ENCODE measurements at regions not wholly inside any gene's neighbourhood (a gene's known extent, or its start where the extent isn't known, plus 50 kb on each side); places are given as distances from the start of the nearest gene placed in this dataset.

DNA sequence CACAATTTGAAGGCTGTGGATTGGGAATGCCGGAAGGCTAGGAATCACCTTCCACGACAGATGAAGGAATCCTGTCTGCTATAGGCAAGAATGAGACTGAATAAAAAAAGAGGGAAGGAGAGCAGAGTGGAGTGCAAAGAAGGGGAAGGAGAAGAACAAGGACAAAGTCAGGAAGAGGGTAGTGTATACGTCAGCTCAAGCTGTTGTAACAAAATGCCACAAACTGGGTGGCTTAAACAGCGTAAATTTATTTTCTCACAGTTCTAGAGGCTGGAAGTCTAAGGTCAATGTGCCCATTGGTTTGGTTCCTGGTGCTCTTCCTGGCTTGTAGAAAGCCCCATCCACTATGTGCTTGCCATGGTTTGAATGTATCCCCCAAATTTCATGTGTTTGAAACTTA is 104.5 kb downstream of the TTLL2 start:
- Histone ChIP-seq H3K4me1 (replicated peaks; ENCODE audit: insufficient read depth) (no peaks in the 10 kb centered on the region), H3K9me2 (ENCODE audit: insufficient read depth) (no peaks in the 10 kb centered on the region), H3K36me3 (ENCODE audit: low read depth) (no peaks in the 10 kb centered on the region), H4K20me1 (ENCODE audit: insufficient read depth) (no peaks in the 10 kb centered on the region), H3K4me2 (no peak overlapping the region), H3F3A (ENCODE audit: insufficient read depth, low read depth) (no peaks in the 10 kb centered on the region), H3K9me3 (ENCODE audit: insufficient read depth, low read depth) (no peaks in the 10 kb centered on the region), H3K27ac (no peak overlapping the region), H3K79me2 (ENCODE audit: low read depth) (no peaks in the 10 kb centered on the region), H3K27me3 (ENCODE audit: insufficient read depth, low read depth) (peaks cover 9% of the 10 kb centered on the region), H3K4me3 (no peak overlapping the region), H2AFZ (no peak overlapping the region)
- no peak for TF ChIP-seq EZH2 (IDR thresholded peaks at IDR 0.05; ENCODE audit: low read depth)
- TF ChIP-seq, protein P1, sequence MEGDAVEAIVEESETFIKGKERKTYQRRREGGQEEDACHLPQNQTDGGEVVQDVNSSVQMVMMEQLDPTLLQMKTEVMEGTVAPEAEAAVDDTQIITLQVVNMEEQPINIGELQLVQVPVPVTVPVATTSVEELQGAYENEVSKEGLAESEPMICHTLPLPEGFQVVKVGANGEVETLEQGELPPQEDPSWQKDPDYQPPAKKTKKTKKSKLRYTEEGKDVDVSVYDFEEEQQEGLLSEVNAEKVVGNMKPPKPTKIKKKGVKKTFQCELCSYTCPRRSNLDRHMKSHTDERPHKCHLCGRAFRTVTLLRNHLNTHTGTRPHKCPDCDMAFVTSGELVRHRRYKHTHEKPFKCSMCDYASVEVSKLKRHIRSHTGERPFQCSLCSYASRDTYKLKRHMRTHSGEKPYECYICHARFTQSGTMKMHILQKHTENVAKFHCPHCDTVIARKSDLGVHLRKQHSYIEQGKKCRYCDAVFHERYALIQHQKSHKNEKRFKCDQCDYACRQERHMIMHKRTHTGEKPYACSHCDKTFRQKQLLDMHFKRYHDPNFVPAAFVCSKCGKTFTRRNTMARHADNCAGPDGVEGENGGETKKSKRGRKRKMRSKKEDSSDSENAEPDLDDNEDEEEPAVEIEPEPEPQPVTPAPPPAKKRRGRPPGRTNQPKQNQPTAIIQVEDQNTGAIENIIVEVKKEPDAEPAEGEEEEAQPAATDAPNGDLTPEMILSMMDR (conservative IDR thresholded peaks at IDR 0.05) = no peak
- intact Hi-C loops (cut with micrococcal nuclease; ENCODE audit: unreplicated experiment) = no loop called here
- DNase-seq = no peak
- BruUV-seq (replicated peaks) = no TSS peak
- POLR2A ChIA-PET (ENCODE audit: unreplicated experiment) = no interaction called here
- CTCF ChIA-PET = no interaction called here

DNA sequence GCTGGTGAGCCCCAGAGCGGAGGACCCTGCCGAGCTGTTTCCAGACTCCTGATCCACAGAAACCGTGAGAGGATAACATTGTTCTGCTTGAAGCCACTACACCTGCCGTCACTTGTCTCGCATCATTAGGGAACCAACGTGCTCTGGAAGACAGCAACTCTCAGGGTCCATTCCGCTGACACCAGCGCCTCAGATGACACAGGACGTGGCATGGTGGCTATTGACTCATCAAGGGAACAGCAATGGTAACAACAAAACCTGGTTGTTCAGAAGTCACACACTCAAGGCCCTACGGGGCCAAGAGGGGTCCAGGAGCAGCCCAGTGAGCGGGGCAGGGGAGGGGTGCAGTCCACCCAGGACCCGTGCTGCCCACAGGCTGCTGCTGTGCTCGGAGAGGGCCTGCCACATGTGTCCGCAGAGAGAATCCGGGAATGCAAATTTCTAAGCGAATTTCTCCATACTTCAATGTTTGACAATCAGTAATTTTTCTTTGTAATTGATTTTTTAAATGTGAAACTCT is 110.4 kb downstream of the TTLL2 start:
- Histone ChIP-seq H2AFZ (no peak overlapping the region), H4K20me1 (ENCODE audit: insufficient read depth) (no peaks in the 10 kb centered on the region), H3K27ac (no peak overlapping the region), H3K9me2 (ENCODE audit: insufficient read depth) (no peaks in the 10 kb centered on the region), H3K79me2 (ENCODE audit: low read depth) (no peaks in the 10 kb centered on the region), H3K4me2 (no peak overlapping the region), H3K36me3 (ENCODE audit: low read depth) (no peaks in the 10 kb centered on the region), H3K27me3 (ENCODE audit: insufficient read depth, low read depth) (peaks cover 48% of the 10 kb centered on the region), H3K4me3 (no peak overlapping the region), H3F3A (ENCODE audit: insufficient read depth, low read depth) (no peaks in the 10 kb centered on the region), H3K9me3 (ENCODE audit: insufficient read depth, low read depth) (no peaks in the 10 kb centered on the region), H3K4me1 (replicated peaks; ENCODE audit: insufficient read depth) (no peaks in the 10 kb centered on the region)
- TF ChIP-seq, protein P1 (conservative IDR thresholded peaks at IDR 0.05) = no peak
- TF ChIP-seq EZH2 (IDR thresholded peaks at IDR 0.05; ENCODE audit: low read depth) = no peak
- no peak for DNase-seq
- POLR2A ChIA-PET (ENCODE audit: unreplicated experiment) = no interaction called here
- intact Hi-C loops (cut with micrococcal nuclease; ENCODE audit: unreplicated experiment) = no loop called here
- CTCF ChIA-PET = no interaction called here
- BruUV-seq (replicated peaks) = no TSS peak

DNA sequence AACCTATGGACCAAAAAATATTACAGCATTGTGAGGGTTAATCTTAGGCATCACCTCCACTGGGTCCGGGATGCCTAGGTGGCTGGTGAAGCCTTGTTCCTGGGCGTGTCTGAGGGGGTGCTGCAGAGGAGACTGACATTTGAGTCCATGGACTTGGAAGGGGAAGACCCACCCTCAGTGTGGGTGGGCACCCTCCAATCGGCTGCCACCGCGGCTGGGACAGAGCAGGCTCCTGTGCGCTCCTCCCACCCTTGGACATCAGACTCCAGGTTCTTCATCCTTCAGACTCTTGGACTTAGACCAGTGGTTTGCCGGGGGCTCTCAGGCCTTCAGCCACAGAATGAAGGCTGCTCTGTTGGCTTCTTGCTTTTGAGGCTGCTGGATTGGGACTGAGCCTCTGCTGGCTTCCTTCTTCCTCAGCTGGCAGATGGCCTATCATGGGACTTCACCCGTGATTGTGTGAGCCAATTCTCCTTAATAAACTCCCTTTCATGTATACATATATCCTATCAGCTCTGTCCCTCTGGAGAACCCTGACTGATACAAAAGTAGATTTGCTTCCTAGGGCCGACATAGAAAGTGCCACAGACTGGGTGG is 113.1 kb downstream of the TTLL2 start:
- ChIA-PET POLR2A (ENCODE audit: unreplicated experiment) (no interaction called here), CTCF (no interaction called here)
- Histone ChIP-seq H3K9me3 (ENCODE audit: insufficient read depth, low read depth) (no peaks in the 10 kb centered on the region), H3K4me2 (no peak overlapping the region), H3K4me1 (replicated peaks; ENCODE audit: insufficient read depth) (no peaks in the 10 kb centered on the region), H2AFZ (no peak overlapping the region), H3K27ac (no peak overlapping the region), H4K20me1 (ENCODE audit: insufficient read depth) (no peaks in the 10 kb centered on the region), H3K36me3 (ENCODE audit: low read depth) (no peaks in the 10 kb centered on the region), H3K9me2 (ENCODE audit: insufficient read depth) (no peaks in the 10 kb centered on the region), H3K79me2 (ENCODE audit: low read depth) (no peaks in the 10 kb centered on the region), H3K4me3 (no peak overlapping the region), H3F3A (ENCODE audit: insufficient read depth, low read depth) (no peaks in the 10 kb centered on the region), H3K27me3 (ENCODE audit: insufficient read depth, low read depth) (peaks cover 72% of the 10 kb centered on the region)
- TF ChIP-seq, protein P1 (conservative IDR thresholded peaks at IDR 0.05) = no peak
- TF ChIP-seq EZH2 (IDR thresholded peaks at IDR 0.05; ENCODE audit: low read depth) = no peak
- no peak for DNase-seq
- intact Hi-C loops (cut with micrococcal nuclease; ENCODE audit: unreplicated experiment) = no loop called here
- BruUV-seq (replicated peaks) = no TSS peak

All from PC-9 (cell line).